GM18909 (cell line): ENCODE measurements at regions not wholly inside any gene's neighbourhood (a gene's known extent, or its start where the extent isn't known, plus 50 kb on each side); places are given as distances from the start of the nearest gene placed in this dataset.
"Not testable (repeated sequence)": the region's sequence is repeated elsewhere in the genome, so short reads cannot be mapped to it uniquely, and the experiment has no call there.

Experiments used
- ATAC-seq: cut with Tn5 transposase; IDR thresholded peaks from one replicate; pipeline ENCODE4 v1.9.1; 2021; ENCODE audit warnings: mild to moderate bottlenecking; ENCODE audit not compliant: unreplicated experiment, poor library complexity

- ATAC-seq: no peak
Measured at GRCh38 chr2:109052922-109053321, 63.9 kb upstream of the EDAR start.

- no peak for ATAC-seq
Measured at GRCh38 chr2:109049022-109049421, 60.0 kb upstream of the EDAR start.

- no peak for ATAC-seq
Measured at GRCh38 chr2:109048163-109048562, 59.1 kb upstream of the EDAR start.

GRCh38 chr2:109047569-109047968, 58.5 kb upstream of the EDAR start:
- ATAC-seq: not testable (repeated sequence)

GRCh38 chr2:109046925-109047508, 58.0 kb upstream of the EDAR start:
- ATAC-seq: peak; percentile 63

GRCh38 chr2:109045505-109045904, 56.5 kb upstream of the EDAR start:
- ATAC-seq: no peak

- ATAC-seq: no peak
Measured at GRCh38 chr2:109038992-109039391, 50.0 kb upstream of the EDAR start.
